Cardiac muscle cell (in vitro differentiated cells and primary cell): ENCODE measurements at regions not wholly inside any gene's neighbourhood (a gene's known extent, or its start where the extent isn't known, plus 50 kb on each side); places are given as distances from the start of the nearest gene placed in this dataset.

ENCODE experiments used
- DNase-seq, 2 donors: peaks; one replicate each; pipeline versions ENCODE4 v3.0.0 to v3.0.0-alpha.2; 2010 to 2017; ENCODE audit warnings: low read depth in 1 of 2, low spot score in 1 of 2
- H3K27ac ChIP-seq: fragments of 200-600 bp; sonication (generic); 2 replicates; pipeline ENCODE4 v1.5.1; 2016
- H3K27me3 ChIP-seq: fragments of 200-600 bp; sonication (generic); 2 replicates; pipeline ENCODE4 v1.6.0; 2016; ENCODE audit warnings: control low read depth
- H3K36me3 ChIP-seq: fragments of 200-600 bp; sonication (generic); 2 replicates; pipeline ENCODE4 v1.5.1; 2016; ENCODE audit warnings: control low read depth
- H3K4me1 ChIP-seq: fragments of 200-600 bp; sonication (generic); 2 replicates; pipeline ENCODE4 v1.8.1; 2017; ENCODE audit warnings: low read depth, mild to moderate bottlenecking, mixed run types
- H3K4me3 ChIP-seq: fragments of 200-600 bp; sonication (generic); 2 replicates; pipeline ENCODE4 v1.5.1; 2016; ENCODE audit warnings: mild to moderate bottlenecking
- H3K9me3 ChIP-seq: fragments of 200-600 bp; sonication (generic); 2 replicates; pipeline ENCODE4 v1.5.1; 2017; ENCODE audit warnings: low read depth, mild to moderate bottlenecking, control low read depth
- TF ChIP-seq, protein P1 (sequence below): IDR thresholded peaks from 2 replicates; pipeline ENCODE4 v1.5.1; 2012; ENCODE audit warnings: low read depth, mild to moderate bottlenecking, low read length

DNA sequence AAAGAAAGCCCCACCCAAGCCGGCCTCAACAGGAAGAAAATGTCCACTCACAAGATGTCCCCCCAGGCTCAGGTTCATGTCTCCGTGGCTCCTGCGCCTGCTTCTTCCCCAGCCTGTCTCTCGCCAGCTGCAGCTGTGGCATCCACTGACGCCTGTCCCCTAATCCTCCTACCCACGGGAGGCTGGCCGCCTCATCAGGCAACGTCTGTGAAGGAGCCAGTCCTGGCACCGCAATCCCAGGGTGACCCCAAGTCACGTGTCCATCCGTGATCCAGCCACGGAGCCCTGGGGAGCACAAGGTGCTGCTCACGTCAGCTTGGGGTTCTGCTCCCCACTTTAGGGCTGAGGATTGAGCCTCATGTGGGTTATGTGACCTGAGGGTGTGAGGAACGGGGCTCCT is 640.3 kb downstream of the CDH26 start:
- DNase-seq, result no peak
- Histone ChIP-seq H3K27me3 (no peaks in the 10 kb centered on the region), H3K27ac (no peak overlapping the region), H3K9me3 (no peaks in the 10 kb centered on the region), H3K4me1 (no peaks in the 10 kb centered on the region), H3K36me3 (no peaks in the 10 kb centered on the region), H3K4me3 (no peak overlapping the region)
- TF ChIP-seq, protein P1, sequence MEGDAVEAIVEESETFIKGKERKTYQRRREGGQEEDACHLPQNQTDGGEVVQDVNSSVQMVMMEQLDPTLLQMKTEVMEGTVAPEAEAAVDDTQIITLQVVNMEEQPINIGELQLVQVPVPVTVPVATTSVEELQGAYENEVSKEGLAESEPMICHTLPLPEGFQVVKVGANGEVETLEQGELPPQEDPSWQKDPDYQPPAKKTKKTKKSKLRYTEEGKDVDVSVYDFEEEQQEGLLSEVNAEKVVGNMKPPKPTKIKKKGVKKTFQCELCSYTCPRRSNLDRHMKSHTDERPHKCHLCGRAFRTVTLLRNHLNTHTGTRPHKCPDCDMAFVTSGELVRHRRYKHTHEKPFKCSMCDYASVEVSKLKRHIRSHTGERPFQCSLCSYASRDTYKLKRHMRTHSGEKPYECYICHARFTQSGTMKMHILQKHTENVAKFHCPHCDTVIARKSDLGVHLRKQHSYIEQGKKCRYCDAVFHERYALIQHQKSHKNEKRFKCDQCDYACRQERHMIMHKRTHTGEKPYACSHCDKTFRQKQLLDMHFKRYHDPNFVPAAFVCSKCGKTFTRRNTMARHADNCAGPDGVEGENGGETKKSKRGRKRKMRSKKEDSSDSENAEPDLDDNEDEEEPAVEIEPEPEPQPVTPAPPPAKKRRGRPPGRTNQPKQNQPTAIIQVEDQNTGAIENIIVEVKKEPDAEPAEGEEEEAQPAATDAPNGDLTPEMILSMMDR, result no peak

DNA sequence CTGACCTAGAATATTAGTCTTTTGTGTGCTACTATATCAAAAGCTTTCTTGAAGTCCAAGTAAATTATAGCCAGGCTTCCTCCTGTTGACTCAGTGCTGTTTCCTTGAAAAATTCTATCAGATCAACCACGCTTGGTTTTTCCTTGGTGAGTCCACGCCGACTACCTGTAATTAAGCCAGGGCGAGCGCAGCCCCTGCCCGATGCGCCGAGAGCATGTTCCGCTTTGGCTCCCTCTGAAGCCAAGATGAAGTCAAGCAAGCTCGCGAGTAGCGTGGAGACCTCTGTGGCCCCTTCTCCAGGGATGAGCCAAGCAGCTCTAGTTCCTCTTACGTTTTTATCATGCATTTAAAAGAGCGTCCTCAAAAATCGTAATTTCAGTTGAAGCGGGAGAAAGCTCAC is 641.2 kb downstream of the CDH26 start:
- TF ChIP-seq, protein P1, result no peak
- Histone ChIP-seq H3K4me1 (no peaks in the 10 kb centered on the region), H3K27ac (no peak overlapping the region), H3K27me3 (no peaks in the 10 kb centered on the region), H3K36me3 (no peaks in the 10 kb centered on the region), H3K9me3 (no peaks in the 10 kb centered on the region), H3K4me3 (no peak overlapping the region)
- DNase-seq, result no peak

DNA sequence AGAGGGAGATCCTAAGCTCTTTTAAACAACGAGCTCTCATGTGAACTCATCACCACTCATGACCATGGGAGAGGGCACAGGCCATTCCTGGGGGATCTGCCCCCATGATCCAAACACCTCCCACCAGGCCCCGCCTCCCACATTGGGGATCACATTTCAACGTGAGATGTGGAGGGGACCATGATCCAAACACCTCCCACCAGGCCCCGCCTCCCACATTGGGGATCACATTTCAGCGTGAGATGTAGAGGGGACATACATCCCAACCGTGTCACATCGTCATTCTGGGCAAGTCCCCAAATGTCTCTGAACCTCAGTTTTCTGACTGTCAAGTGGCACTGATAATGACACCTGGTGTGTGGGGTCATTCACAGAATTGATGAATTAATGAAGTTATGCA is 641.8 kb downstream of the CDH26 start:
- Histone ChIP-seq H3K4me1 (no peaks in the 10 kb centered on the region), H3K4me3 (no peak overlapping the region), H3K27ac (no peak overlapping the region), H3K36me3 (no peaks in the 10 kb centered on the region), H3K9me3 (no peaks in the 10 kb centered on the region), H3K27me3 (no peaks in the 10 kb centered on the region)
- DNase-seq, result no peak
- TF ChIP-seq, protein P1, result no peak

DNA sequence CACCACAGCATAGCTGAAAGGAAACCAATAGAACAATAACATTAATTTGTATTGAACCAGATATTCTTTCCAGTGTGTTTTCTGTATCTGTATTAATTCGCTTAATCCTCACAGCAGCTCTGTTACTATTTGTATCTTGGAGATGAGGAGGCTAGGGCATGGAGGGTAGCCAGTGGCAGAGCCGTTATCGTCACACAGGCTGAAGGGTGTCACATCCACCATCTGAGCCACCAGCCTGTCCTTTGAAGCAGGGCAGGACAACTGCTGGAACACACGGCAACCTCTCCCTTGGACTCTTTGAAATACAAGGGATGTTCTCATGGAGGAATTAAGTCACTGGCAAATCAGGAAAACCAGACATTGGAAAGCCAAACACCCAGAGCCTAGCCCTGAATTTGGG is 628.0 kb upstream of the CDH4 start:
- no peak overlapping the region for H3K27ac ChIP-seq
- no peaks in the 10 kb centered on the region for H3K4me1 ChIP-seq
- no peaks in the 10 kb centered on the region for H3K36me3 ChIP-seq
- H3K9me3 ChIP-seq, result no peaks in the 10 kb centered on the region
- H3K4me3 ChIP-seq, result no peak overlapping the region
- DNase-seq, result no peak
- H3K27me3 ChIP-seq, result no peaks in the 10 kb centered on the region
- TF ChIP-seq, protein P1, result no peak

DNA sequence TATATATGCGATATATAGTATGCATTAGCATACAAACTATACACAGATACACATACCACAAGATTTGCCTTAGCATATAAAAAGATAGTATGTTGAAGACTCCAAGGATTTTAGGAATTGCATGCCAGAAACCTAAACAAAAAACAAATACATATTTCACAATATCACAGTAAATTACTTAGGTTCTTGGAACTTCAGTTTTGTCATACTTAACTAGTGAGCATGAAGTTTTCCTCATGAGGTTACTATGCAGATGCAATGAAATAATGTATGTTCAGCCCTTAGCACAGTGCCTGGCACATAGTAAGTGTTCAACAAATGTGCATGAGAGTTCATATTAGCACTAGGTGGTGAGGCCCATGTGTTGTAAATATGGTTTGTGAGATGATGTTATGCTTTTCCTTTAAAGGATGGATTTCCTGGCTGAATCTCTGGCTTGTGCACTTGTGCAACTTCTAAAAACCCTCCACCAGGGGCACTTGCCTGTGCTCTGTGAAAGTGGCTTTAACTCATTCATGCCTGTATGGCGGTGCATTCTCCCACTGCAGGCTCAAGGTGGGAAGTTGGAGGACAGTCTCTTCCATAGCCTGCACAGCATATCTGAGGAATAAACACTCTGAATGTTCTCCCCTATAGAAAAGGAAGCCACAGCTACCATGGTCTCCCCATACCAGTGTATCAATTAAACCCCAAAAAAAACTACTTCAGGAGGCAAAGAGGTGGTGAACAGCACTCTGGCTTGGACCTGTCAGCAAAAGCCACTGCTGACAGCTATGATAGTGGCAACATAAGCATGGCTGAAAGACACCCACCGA is 624.1 kb upstream of the CDH4 start:
- Histone ChIP-seq H3K4me3 (no peak overlapping the region), H3K9me3 (no peaks in the 10 kb centered on the region), H3K27ac (no peak overlapping the region), H3K36me3 (no peaks in the 10 kb centered on the region), H3K27me3 (no peaks in the 10 kb centered on the region), H3K4me1 (no peaks in the 10 kb centered on the region)
- peak in 1 of 2 donors; percentile 35 for DNase-seq
- TF ChIP-seq, protein P1, result no peak

DNA sequence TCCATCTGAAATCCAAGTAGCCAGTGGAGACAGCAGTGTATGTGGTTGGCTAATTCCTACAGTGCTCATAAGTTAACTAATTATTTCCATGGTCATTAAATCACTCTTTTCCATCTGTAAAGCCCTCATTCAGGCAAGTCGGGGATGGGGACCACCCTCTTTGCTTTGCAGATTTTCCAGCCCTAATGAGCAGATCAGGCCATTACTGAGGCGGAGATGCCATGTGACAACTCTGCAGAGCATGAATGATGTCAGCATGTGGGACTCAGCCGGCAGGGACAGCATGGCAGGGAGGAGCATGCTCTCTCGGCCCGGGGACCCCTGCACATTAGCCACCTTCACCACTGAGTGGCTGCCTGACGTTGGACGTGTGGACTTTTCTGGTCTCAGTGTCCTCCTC is 623.3 kb upstream of the CDH4 start:
- H3K4me3 ChIP-seq, result no peak overlapping the region
- no peak overlapping the region for H3K27ac ChIP-seq
- H3K36me3 ChIP-seq, result no peaks in the 10 kb centered on the region
- H3K9me3 ChIP-seq, result no peaks in the 10 kb centered on the region
- TF ChIP-seq, protein P1, result no peak
- DNase-seq, result no peak
- H3K27me3 ChIP-seq, result no peaks in the 10 kb centered on the region
- no peaks in the 10 kb centered on the region for H3K4me1 ChIP-seq
